ENCODE measurements at regions not wholly inside any gene's neighbourhood (a gene's known extent, or its start where the extent isn't known, plus 50 kb on each side); places are given as distances from the start of the nearest gene placed in this dataset.

DNA sequence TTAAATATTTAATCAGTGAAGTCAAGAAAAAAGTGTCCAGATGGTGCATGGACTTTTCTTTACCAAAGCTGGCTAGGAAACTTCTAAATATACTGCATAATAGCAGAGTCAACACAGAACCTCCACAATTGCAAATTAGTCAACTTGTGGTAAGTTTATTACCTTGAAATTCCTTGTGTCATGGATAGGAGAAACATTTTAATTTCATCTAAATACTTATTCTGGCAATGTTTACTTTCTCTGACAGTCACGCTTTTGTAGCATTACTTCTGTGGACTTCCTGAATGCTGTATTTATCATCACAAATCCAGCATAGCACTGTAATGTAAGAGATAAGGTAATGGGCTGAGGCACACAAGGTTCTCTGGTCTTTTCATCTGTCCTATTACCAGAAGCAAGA lies 2266.1 kb downstream of the PCDH7 start:
- Histone ChIP-seq H3K4me3 (replicated peaks; ENCODE audit: low read depth, low read length) (no peak overlapping the region), H3K27me3 (replicated peaks; ENCODE audit: control insufficient read depth, insufficient read depth, low read length) (no peaks in the 10 kb centered on the region), H3K36me3 (ENCODE audit: control insufficient read depth, insufficient read depth, low read length) (no peaks in the 10 kb centered on the region)
- DNase-seq (ENCODE audit: extremely low read depth, insufficient read length), result no peak
- TF ChIP-seq, protein P1, sequence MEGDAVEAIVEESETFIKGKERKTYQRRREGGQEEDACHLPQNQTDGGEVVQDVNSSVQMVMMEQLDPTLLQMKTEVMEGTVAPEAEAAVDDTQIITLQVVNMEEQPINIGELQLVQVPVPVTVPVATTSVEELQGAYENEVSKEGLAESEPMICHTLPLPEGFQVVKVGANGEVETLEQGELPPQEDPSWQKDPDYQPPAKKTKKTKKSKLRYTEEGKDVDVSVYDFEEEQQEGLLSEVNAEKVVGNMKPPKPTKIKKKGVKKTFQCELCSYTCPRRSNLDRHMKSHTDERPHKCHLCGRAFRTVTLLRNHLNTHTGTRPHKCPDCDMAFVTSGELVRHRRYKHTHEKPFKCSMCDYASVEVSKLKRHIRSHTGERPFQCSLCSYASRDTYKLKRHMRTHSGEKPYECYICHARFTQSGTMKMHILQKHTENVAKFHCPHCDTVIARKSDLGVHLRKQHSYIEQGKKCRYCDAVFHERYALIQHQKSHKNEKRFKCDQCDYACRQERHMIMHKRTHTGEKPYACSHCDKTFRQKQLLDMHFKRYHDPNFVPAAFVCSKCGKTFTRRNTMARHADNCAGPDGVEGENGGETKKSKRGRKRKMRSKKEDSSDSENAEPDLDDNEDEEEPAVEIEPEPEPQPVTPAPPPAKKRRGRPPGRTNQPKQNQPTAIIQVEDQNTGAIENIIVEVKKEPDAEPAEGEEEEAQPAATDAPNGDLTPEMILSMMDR (IDR thresholded peaks at IDR 0.05; ENCODE audit: insufficient read depth, low read length, poor library complexity, severe bottlenecking), result no peak

DNA sequence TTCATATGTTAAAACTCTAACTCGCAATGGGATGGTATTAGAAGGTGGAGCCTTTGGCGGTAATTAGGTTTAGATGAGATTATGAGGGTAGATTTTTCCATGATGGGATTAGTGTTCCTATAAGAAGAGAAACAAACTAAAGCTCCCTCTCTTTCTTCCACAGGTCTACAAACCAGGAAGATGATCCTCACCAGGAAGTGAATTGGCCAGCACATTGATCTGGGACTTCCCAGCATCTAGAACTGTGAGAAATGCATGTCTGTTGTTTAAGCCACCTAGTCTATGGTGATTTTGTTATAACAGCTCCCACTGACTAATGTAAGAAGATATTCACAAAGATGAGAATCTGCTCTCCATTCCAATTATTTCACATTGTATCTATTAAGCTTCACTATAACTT lies 2266.9 kb downstream of the PCDH7 start:
- TF ChIP-seq, protein P1 (IDR thresholded peaks at IDR 0.05; ENCODE audit: insufficient read depth, low read length, poor library complexity, severe bottlenecking), result no peak
- H3K4me3 ChIP-seq (replicated peaks; ENCODE audit: low read depth, low read length), result no peak overlapping the region
- DNase-seq (ENCODE audit: extremely low read depth, insufficient read length), result no peak
- no peaks in the 10 kb centered on the region for H3K36me3 ChIP-seq (ENCODE audit: control insufficient read depth, insufficient read depth, low read length)
- no peaks in the 10 kb centered on the region for H3K27me3 ChIP-seq (replicated peaks; ENCODE audit: control insufficient read depth, insufficient read depth, low read length)

DNA sequence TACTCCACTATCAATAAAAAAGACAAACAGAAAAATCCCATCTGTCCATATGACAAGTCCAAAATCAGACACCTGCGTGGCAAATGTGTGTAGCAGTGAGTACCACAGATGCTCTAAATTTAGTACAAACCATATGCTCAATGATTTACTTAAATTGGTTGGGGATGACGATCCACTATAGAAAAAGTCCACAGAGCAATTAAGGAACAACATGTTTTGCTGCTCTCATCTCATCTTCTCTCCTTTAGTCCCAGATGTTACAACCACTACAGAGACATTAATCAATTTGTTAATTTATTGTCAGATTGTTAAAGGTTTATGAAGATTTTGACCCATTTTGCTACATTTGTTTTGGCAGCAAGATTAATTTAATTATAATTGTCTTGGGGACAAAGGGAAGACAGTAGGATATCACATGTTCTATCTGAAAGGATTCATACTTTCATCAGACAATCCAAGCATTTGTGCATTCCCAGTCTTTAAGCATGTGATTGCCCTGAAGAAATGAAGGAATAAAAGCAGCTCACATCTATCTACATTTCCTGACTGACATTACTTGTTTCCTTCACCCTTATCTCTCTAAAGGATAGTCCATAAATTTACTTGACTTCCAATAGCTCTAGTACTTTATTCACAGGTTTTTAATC lies 2268.1 kb downstream of the PCDH7 start:
- H3K4me3 ChIP-seq (replicated peaks; ENCODE audit: low read depth, low read length), result no peak overlapping the region
- TF ChIP-seq, protein P1 (IDR thresholded peaks at IDR 0.05; ENCODE audit: insufficient read depth, low read length, poor library complexity, severe bottlenecking), result no peak
- no peaks in the 10 kb centered on the region for H3K36me3 ChIP-seq (ENCODE audit: control insufficient read depth, insufficient read depth, low read length)
- DNase-seq (ENCODE audit: extremely low read depth, insufficient read length), result no peak
- H3K27me3 ChIP-seq (replicated peaks; ENCODE audit: control insufficient read depth, insufficient read depth, low read length), result no peaks in the 10 kb centered on the region

DNA sequence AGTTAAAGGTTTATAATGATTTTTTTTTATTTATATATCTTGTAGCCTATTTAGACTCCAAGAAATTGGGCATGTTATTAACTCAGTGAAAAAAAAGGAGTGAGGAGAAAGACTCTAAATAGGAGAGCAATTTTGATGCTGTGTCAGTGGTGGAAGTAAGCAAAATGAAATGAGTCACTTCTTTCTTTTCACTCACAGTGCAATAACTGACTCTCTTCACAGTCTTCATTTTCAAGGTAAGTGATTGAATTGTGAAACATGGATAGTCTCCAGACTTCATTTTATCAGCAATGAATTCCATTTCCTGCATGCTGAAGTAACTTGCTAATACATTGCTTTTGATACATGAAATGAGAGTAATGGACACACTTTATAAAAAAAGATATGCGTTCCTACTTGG lies 2271.5 kb downstream of the PCDH7 start:
- Histone ChIP-seq H3K36me3 (ENCODE audit: control insufficient read depth, insufficient read depth, low read length) (no peaks in the 10 kb centered on the region), H3K27me3 (replicated peaks; ENCODE audit: control insufficient read depth, insufficient read depth, low read length) (no peaks in the 10 kb centered on the region), H3K4me3 (replicated peaks; ENCODE audit: low read depth, low read length) (no peak overlapping the region)
- TF ChIP-seq, protein P1 (IDR thresholded peaks at IDR 0.05; ENCODE audit: insufficient read depth, low read length, poor library complexity, severe bottlenecking), result no peak
- DNase-seq (ENCODE audit: extremely low read depth, insufficient read length), result no peak

DNA sequence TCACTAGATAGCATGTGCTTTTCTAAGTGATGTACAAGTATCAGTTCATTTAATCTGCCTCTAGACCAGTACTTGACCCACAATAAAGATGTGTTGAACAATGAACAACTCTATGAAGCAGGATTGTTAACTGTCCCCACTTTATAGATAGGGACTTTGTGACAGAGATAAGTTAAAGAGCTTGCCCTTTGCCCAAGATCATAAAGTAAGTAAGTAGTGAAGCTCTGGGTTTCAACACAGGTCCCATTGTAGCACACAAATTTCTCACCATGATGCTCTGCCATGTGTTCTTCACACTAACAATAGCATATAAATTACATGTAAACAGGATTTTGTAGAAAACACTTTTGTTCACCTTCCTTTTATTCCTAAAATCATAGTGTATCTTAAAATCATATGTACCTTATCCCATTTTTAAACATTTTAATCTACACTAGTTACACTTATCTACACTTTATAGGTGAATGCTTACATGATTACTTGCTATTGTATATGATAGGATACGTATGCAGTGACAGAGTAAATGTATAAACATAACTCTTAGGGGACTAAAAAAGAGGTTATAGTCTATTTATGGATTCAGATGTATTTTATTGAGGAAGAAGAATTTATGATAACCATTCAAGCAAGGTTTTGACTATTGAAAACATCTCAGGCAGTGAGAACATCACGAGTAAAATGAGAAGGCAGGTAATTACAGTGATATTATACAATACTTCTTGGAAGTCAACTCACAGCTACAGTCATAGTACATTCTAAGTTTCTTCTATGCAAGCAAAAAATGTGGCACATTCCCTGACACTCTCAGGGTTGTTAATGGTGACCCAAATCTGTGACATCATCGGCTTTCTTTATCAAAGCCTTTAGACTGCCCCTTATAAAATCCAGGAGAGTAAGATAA lies 2275.1 kb downstream of the PCDH7 start:
- TF ChIP-seq, protein P1 (IDR thresholded peaks at IDR 0.05; ENCODE audit: insufficient read depth, low read length, poor library complexity, severe bottlenecking), result no peak
- no peaks in the 10 kb centered on the region for H3K27me3 ChIP-seq (replicated peaks; ENCODE audit: control insufficient read depth, insufficient read depth, low read length)
- DNase-seq (ENCODE audit: extremely low read depth, insufficient read length), result no peak
- no peaks in the 10 kb centered on the region for H3K36me3 ChIP-seq (ENCODE audit: control insufficient read depth, insufficient read depth, low read length)
- no peak overlapping the region for H3K4me3 ChIP-seq (replicated peaks; ENCODE audit: low read depth, low read length)
